MM.1S (cell line): ENCODE measurements at regions not wholly inside any gene's neighbourhood (a gene's known extent, or its start where the extent isn't known, plus 50 kb on each side); places are given as distances from the start of the nearest gene placed in this dataset.

Experiments used
- EZH2 ChIP-seq: fragments of 300-600 bp; sonication (generic); optimal IDR thresholded peaks from 2 replicates; pipeline ENCODE3; 2017; ENCODE audit warnings: low read depth, mild to moderate bottlenecking, antibody characterized with exemption, low read length, mixed read lengths
- EZH2phosphoT487 ChIP-seq: fragments of 300-600 bp; sonication (generic); IDR thresholded peaks from 2 replicates; pipeline ENCODE4 v1.6.1; 2018; ENCODE audit warnings: antibody characterized with exemption, low read length
- TF ChIP-seq, protein P1 (sequence below): fragments of 300-600 bp; sonication (generic); IDR thresholded peaks from 2 replicates; pipeline ENCODE4 v1.5.1; 2016; ENCODE audit warnings: antibody characterized with exemption, low read length, mixed read lengths

DNA sequence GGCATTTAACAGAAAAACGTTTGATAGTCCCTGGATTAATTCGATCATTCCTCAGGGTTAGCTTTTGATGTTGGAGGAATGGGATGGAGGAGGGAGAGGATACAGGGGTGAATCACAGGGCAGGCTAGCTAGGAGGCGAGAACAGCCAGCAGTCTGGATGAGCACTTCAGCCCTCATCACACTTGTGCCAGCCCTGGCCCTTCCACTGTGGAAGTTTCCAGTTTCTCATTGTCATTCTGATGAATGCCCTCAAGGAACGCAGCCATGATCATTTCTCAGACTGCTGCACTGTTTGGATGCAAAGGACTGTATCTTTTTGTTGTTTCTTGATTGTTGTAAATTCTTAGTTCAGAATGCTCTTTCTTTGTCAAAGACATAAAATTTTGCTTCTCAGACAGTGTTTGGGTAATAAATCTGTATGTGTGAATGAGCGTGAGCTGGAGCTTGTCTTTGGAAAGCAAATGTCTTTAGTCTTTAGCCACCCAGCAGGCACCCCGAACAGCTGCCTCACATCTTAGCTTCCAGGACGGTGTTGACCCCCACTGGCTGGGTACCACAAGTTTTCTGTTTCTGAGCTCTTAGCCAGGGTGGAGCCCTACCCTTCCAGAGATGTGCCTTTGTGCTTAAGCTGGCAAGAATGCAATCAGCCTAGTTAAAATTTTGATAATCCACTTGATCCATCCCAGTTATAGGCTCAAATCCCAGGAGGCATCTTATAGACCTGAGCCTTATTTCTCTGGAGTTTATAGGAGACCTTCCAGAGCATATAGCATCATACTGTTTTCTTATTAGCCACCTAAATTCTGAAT lies 121.1 kb downstream of the PDCD6IP start:
- TF ChIP-seq, protein P1, sequence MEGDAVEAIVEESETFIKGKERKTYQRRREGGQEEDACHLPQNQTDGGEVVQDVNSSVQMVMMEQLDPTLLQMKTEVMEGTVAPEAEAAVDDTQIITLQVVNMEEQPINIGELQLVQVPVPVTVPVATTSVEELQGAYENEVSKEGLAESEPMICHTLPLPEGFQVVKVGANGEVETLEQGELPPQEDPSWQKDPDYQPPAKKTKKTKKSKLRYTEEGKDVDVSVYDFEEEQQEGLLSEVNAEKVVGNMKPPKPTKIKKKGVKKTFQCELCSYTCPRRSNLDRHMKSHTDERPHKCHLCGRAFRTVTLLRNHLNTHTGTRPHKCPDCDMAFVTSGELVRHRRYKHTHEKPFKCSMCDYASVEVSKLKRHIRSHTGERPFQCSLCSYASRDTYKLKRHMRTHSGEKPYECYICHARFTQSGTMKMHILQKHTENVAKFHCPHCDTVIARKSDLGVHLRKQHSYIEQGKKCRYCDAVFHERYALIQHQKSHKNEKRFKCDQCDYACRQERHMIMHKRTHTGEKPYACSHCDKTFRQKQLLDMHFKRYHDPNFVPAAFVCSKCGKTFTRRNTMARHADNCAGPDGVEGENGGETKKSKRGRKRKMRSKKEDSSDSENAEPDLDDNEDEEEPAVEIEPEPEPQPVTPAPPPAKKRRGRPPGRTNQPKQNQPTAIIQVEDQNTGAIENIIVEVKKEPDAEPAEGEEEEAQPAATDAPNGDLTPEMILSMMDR, result no peak
- TF ChIP-seq EZH2phosphoT487 (no peak), EZH2 (no peak)
